GM21723 (cell line): ENCODE measurements at regions not wholly inside any gene's neighbourhood (a gene's known extent, or its start where the extent isn't known, plus 50 kb on each side); places are given as distances from the start of the nearest gene placed in this dataset.

Experiments used
- ATAC-seq: cut with Tn5 transposase; IDR thresholded peaks from one replicate; pipeline ENCODE4 v1.9.1; 2021; ENCODE audit warnings: mild to moderate bottlenecking, moderate library complexity; ENCODE audit not compliant: unreplicated experiment

GRCh38 chr10:118471863-118472262 lies 123.6 kb downstream of the PRLHR start:
- no peak for ATAC-seq

DNA sequence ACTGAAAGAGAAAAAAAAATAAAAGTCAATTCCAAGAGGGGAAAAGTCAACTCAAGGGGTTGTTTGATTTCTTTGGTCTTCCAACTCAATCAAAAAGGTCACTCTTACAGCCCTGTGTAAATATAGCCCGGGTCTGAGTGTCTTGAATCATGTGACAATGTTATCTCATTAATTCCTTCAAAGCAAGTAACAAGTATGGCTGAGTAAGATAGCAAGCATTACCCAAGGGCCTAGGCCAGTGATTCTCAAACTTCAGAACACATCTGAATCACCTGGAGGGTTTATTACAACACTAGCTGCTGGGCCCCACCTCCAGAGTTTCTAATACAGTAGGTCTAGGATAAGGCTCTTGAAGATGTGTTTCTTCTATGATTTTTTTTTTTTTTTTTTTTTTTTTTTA lies 125.0 kb downstream of the PRLHR start:
- ATAC-seq = no peak

- no peak for ATAC-seq
Observed at GRCh38 chr10:118467200-118467599, 125.1 kb upstream of the FAM204A start.

- ATAC-seq = no peak
Observed at GRCh38 chr10:118465300-118465874, 123.3 kb upstream of the FAM204A start.

GRCh38 chr10:118463740-118464139 lies 121.6 kb upstream of the FAM204A start:
- no peak for ATAC-seq

GRCh38 chr10:118462401-118462800 lies 120.3 kb upstream of the FAM204A start:
- no peak for ATAC-seq

GRCh38 chr10:118459642-118460193 lies 117.6 kb upstream of the FAM204A start:
- peak; percentile 87 for ATAC-seq

- ATAC-seq = peak; percentile 21
Observed at GRCh38 chr10:118458957-118459641, 117.0 kb upstream of the FAM204A start.

GRCh38 chr10:118457824-118458428 lies 115.8 kb upstream of the FAM204A start:
- no peak for ATAC-seq

DNA sequence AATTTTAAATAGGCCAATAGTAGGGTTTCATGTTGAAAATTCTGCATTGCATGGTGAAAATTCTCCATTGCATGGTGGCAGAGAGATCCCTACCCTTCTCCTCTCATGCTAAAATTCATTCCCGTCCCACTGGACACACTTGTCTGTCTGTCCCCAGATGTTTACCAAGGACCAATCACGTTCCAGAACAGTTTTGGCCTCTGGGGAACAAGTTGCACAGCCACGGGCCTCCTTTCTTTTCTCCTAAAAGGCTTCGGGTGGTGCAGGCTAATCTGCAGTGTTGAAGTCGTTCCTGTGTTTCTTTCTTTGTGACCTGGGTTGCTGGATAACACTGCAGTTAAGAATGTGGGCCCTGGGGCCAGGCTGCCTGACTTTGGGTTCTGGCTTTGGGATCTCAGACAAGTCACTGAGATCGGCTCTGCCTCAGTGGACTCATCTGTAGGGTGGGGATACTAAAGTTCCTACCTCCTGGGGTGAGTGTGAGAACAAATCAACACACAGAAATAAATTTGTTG lies 113.1 kb upstream of the FAM204A start:
- no peak for ATAC-seq

DNA sequence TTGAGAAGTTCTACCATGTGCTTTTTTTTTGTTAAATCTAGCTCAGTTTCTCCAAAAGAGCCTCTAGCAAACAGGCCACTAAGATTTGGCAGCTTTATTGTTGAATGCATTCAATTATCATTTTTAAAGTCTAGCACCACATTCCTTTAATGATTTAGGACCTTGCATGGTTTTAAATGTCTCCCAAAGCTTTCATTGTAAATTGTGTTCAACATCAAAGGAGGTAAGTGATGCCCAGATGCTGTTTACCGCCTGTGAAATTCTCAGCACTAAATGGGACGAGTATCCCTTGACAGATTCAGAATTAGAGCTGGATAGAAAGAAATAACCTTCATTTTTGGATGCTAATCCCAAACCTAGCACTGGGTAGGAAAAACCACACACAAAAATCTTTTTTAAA lies 112.1 kb upstream of the FAM204A start:
- ATAC-seq = no peak

DNA sequence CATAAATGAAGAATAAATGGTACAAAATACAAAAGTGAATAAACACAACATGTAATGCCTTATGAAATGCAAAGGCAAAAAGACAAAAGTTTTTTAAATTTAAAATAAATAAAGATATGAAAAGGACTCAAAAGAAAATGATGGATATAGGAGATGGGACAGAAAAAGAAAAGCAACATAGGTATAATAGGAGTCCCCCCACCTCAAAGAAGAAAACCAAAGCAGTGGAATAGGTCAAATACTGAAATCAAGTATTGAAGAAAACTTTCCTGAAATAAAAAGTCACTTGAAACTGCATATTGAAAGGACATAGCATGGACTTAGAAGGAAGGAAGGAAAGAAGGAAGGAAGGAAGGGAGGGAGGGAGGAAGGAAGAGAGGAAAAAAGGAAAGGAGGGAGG lies 110.0 kb upstream of the FAM204A start:
- ATAC-seq = no peak

DNA sequence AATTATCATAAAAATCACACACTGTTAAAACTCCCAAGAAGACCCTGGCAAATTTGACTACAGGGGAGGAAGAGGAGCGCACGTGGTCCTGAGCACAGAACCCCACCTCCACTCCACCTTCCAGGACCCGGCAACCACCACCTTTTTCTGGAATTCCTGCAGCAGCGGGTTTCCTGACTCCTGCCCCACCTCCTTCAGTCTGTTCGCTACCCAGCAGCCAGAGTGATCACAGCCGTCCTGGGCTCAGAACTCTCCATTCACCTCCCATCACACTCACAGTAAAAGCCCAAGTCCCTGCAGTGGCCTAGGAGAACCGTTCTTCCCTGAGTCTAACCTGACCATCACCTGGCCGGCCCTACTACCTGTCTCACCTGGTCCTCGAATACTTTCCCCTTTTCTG lies 107.4 kb upstream of the FAM204A start:
- ATAC-seq = no peak

DNA sequence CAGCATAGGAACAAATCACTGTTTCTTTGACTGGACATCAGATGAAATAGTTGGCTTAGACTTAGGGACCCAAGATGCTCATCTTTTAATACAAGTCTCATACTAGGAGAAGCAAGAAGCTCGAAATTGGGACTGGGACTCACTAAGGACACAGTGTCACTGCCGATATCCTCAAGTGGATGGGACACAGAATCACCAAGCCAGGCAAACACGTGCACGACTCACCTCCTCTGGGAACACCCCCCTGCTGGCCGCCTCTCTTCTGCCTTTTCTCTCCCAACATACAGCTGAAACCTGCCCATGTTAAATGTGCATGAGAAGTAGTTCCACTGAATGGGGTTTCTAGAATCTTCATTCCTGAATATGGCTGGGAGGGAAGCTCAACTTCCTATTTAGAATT lies 106.6 kb upstream of the FAM204A start:
- ATAC-seq = no peak

DNA sequence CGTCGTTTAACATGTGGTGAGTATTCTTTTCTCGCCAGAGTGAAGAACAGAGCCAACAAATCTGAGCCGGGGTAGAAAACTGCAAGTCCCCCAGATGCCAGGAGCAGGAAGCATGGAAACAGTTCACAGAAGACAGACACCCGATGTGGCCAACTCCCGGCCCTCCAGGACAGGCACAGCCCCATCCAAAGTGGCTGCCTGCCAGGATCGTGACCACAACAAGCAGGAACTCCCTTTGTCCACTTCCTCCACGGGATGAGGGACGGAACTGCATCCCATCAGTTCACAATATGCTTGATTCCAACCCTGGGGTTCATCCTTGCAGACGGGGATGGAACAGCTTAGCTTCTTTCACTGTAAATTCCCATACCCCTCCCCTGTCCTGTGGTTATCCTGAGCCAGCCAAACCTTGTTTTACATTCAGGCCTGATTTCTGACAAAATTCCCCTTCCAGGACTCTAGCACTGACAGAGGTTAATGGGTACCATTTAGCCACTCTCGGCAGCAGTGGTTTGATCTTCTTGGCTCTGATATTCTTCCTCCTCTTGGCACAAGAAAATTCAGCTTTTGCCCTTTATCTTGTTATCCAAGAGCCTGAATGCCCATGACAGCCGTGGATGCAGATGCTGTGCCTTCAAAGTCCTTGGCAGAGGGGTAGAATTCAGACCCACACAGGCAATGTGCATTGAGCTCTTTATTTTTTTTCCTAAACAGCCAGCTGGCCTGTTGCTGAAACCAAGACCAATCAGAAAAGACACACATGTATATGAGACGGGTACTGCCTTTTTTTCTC lies 105.5 kb upstream of the FAM204A start:
- ATAC-seq = no peak

DNA sequence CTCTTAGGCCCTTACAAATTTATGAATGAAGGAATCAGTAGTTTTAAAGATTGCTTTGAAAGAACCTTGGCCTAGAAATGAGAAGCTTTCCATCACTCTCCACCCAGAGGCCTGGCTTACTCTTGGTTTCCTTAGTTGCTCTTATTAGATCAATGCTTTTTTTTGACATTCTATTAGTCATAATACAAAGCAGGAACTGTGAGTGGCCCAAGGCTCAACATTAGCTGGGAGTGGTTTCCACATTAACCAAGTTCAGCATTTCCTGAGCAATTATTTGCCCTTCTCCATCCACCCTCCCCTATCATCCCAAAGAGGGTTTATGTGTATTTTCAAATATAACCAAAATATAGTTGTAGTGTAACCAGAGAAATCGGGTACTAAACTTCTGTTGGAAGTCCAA lies 103.4 kb upstream of the FAM204A start:
- ATAC-seq = no peak

DNA sequence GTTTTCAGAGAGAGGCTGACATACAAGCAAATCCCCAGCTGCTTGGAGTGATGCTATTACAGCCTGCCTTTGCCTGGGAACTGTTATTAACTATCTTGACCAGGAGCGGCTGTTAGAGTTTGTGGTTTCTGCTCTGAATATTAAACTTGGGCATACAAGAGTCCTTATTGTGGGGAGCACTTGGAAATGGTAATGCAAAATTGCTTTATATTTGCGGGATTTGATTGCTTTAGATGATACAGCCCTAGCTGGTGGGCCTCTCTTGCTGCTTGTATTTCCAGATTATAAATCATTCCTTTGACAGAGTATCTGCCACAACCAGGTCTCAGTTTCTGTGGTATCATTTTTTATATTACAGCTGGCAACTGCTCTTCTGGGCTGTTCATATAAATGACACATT lies 101.9 kb upstream of the FAM204A start:
- ATAC-seq = no peak

DNA sequence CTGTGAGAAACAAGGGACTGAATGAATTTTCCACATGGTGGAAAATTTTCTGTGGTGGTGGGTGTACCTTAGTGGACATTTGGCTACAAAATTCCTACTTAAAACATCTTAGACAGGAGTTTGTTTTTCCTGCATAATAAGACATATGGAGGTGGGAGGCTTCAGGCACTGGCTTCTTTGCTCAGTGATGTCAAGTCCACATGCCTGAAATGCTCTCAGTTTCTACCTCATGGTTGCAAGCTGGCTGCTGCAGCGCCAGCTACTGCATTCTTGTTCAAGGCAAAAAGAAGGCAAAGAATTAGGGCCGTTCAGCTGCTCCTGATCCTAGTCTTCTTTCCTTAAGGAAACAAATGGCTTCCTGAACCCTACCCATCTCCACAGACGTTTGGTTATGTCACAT lies 99.9 kb upstream of the FAM204A start:
- ATAC-seq = no peak

- no peak for ATAC-seq
Observed at GRCh38 chr10:118439824-118440223, 97.7 kb upstream of the FAM204A start.

GRCh38 chr10:118436742-118437141 lies 94.6 kb upstream of the FAM204A start:
- no peak for ATAC-seq

DNA sequence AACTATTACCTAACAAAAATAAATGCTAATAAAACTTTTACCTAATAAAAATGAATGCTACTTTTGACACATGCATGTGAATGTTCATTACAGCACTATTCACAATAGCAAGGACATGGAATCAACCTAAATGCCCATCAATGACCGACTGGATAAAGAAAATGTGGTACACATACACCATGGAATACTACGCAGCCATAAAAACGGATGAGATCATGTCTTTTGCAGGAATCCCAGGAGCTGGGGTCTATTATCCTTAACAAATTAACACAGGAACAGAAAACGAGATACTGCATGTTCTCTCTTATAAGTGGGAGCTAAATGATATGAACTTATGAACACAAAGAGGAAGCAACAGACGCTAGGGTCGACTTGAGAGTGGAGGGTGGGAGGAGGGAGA lies 88.1 kb upstream of the FAM204A start:
- no peak for ATAC-seq
